ENCODE measurements at regions not wholly inside any gene's neighbourhood (a gene's known extent, or its start where the extent isn't known, plus 50 kb on each side); places are given as distances from the start of the nearest gene placed in this dataset.

DNA sequence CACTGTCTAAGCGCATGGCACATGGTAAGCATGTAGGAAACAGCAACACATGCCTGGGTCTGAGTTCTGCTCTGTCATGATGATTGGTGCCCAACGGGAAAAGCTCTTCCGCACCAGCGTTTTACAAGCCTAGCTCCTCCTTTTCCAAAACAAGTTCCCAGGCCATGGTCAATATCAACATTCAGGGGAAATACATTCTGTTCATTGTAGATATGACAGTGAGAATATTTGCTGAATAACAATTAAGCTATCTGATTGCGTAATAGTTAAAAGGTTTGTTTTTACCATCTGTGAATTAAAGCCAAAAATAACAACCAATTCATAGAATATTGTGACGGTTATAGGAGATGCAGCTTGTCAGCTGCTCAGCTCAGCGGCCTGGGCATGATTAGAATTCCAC lies 404.3 kb upstream of the SLC35B3 start:
- ChIA-PET RAD21 (ENCODE audit: low non-redundant PET in 1 of 2, low total read pairs in 2 of 2, uncharacterized antibody in 2 of 2, unreplicated experiment in 2 of 2) (no interaction called here), CTCF (no interaction called here), POLR2A (no interaction called here)
- no peaks in the 10 kb centered on the region for H4K20me1 ChIP-seq (ENCODE audit: insufficient read depth)
- H3K9me3 ChIP-seq (ENCODE audit: control insufficient read depth in 1 of 2, insufficient read depth in 1 of 2, low read depth in 1 of 2, low read length in 2 of 2) = no peaks in the 10 kb centered on the region
- intact Hi-C loops (cut with micrococcal nuclease) = no loop called here
- no peak for TF ChIP-seq YY1 (IDR thresholded peaks at IDR 0.05; ENCODE audit: extremely low read depth, insufficient replicate concordance, low read depth, low read length)
- peak; percentile 34; the same call in 1 of the 2 replicates for TF ChIP-seq CEBPB (IDR thresholded peaks at IDR 0.05; ENCODE audit: low read depth)
- TF ChIP-seq SIN3A (IDR thresholded peaks at IDR 0.05; ENCODE audit: low read depth) = no peak
- 0 out of 2 replicates have a peak, but pooled peaks cover 4% of the 10 kb centered on the region for H3K27me3 ChIP-seq (ENCODE audit: insufficient read depth, low read length)
- H3K36me3 ChIP-seq (ENCODE audit: control insufficient read depth in 1 of 2, insufficient read depth in 2 of 2, low read length in 2 of 2) = no peaks in the 10 kb centered on the region
- H3K27ac ChIP-seq (ENCODE audit: low read depth, low read length) = no peak overlapping the region
- DNase-seq (ENCODE audit: low read depth, low spot score) (no peak), ATAC-seq (no peak)
- H3K9me2 ChIP-seq (ENCODE audit: insufficient read depth) = no peaks in the 10 kb centered on the region
- BruUV-seq (replicated peaks) = no TSS peak
- H3K79me2 ChIP-seq (ENCODE audit: insufficient read depth, low read length) = no peaks in the 10 kb centered on the region
- no peaks in the 10 kb centered on the region for H3K4me1 ChIP-seq (ENCODE audit: control insufficient read depth in 1 of 2, insufficient read depth in 2 of 2, low read length in 2 of 2)
- no peak overlapping the region for H2AFZ ChIP-seq (ENCODE audit: low read depth, low read length, poor library complexity, severe bottlenecking)
- no peak overlapping the region for H3K9ac ChIP-seq (ENCODE audit: low read length)
- no peak overlapping the region for H3K4me3 ChIP-seq (replicated peaks in 1 of 2; ENCODE audit: low read depth in 1 of 2, low read length in 2 of 2)
- H3K4me2 ChIP-seq (ENCODE audit: low read length) = no peak overlapping the region

DNA sequence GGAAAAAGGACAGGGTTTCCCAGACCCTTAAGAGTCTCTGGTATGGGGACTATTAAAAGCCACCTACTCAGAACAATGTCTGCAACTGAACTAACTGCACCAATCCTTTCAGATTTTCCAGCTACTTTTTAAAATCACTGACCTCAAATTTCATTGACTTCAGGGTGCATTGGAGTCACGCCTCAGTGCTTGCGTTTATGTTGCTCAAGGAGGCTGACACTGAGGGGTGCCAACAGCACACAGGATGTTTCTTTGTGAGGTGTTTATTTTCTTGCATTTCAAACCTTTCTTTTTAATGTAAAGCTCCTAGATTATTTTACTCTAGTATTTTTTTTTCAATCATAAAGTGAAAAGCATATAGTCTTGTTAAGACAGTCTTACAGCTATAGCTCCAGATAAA lies 402.0 kb upstream of the SLC35B3 start:
- Histone ChIP-seq H3K9ac (ENCODE audit: low read length) (no peak overlapping the region), H4K20me1 (ENCODE audit: insufficient read depth) (no peaks in the 10 kb centered on the region), H3K27ac (ENCODE audit: low read depth, low read length) (no peak overlapping the region), H3K27me3 (ENCODE audit: insufficient read depth, low read length) (0 out of 2 replicates have a peak, but pooled peaks cover 4% of the 10 kb centered on the region), H3K79me2 (ENCODE audit: insufficient read depth, low read length) (no peaks in the 10 kb centered on the region), H3K9me3 (ENCODE audit: control insufficient read depth in 1 of 2, insufficient read depth in 1 of 2, low read depth in 1 of 2, low read length in 2 of 2) (no peaks in the 10 kb centered on the region), H3K4me2 (ENCODE audit: low read length) (no peak overlapping the region), H3K4me3 (replicated peaks in 1 of 2; ENCODE audit: low read depth in 1 of 2, low read length in 2 of 2) (no peak overlapping the region), H3K9me2 (ENCODE audit: insufficient read depth) (no peaks in the 10 kb centered on the region), H3K36me3 (ENCODE audit: control insufficient read depth in 1 of 2, insufficient read depth in 2 of 2, low read length in 2 of 2) (no peaks in the 10 kb centered on the region), H3K4me1 (ENCODE audit: control insufficient read depth in 1 of 2, insufficient read depth in 2 of 2, low read length in 2 of 2) (no peaks in the 10 kb centered on the region), H2AFZ (ENCODE audit: low read depth, low read length, poor library complexity, severe bottlenecking) (no peak overlapping the region)
- ChIA-PET POLR2A (no interaction called here), RAD21 (ENCODE audit: low non-redundant PET in 1 of 2, low total read pairs in 2 of 2, uncharacterized antibody in 2 of 2, unreplicated experiment in 2 of 2) (no interaction called here), CTCF (no interaction called here)
- intact Hi-C loops (cut with micrococcal nuclease) = no loop called here
- BruUV-seq (replicated peaks) = no TSS peak
- DNase-seq (ENCODE audit: low read depth, low spot score) (no peak), ATAC-seq (no peak)
- TF ChIP-seq ELF1 (IDR thresholded peaks at IDR 0.05; ENCODE audit: borderline replicate concordance, low read depth) = no peak
- TF ChIP-seq CBX3 (IDR thresholded peaks at IDR 0.05; ENCODE audit: low read depth) = no peak
- TF ChIP-seq, protein P1, sequence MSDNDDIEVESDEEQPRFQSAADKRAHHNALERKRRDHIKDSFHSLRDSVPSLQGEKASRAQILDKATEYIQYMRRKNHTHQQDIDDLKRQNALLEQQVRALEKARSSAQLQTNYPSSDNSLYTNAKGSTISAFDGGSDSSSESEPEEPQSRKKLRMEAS (IDR thresholded peaks at IDR 0.05) = no peak
- TF ChIP-seq, protein P2, sequence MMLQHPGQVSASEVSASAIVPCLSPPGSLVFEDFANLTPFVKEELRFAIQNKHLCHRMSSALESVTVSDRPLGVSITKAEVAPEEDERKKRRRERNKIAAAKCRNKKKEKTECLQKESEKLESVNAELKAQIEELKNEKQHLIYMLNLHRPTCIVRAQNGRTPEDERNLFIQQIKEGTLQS (IDR thresholded peaks at IDR 0.05) = no peak
- no peak for TF ChIP-seq CEBPB (IDR thresholded peaks at IDR 0.05; ENCODE audit: low read depth)
- no peak for TF ChIP-seq FOSL1 (IDR thresholded peaks at IDR 0.05; ENCODE audit: low read depth)
- TF ChIP-seq, protein P3, sequence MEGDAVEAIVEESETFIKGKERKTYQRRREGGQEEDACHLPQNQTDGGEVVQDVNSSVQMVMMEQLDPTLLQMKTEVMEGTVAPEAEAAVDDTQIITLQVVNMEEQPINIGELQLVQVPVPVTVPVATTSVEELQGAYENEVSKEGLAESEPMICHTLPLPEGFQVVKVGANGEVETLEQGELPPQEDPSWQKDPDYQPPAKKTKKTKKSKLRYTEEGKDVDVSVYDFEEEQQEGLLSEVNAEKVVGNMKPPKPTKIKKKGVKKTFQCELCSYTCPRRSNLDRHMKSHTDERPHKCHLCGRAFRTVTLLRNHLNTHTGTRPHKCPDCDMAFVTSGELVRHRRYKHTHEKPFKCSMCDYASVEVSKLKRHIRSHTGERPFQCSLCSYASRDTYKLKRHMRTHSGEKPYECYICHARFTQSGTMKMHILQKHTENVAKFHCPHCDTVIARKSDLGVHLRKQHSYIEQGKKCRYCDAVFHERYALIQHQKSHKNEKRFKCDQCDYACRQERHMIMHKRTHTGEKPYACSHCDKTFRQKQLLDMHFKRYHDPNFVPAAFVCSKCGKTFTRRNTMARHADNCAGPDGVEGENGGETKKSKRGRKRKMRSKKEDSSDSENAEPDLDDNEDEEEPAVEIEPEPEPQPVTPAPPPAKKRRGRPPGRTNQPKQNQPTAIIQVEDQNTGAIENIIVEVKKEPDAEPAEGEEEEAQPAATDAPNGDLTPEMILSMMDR (IDR thresholded peaks at IDR 0.05 in 2 of 3, conservative IDR thresholded peaks at IDR 0.05 in 1 of 3; ENCODE audit: borderline replicate concordance in 1 of 3, insufficient read depth in 1 of 3, low read depth in 2 of 3, low read length in 2 of 3) = no peak
- no peak for TF ChIP-seq ZFX (IDR thresholded peaks at IDR 0.05)
- no peak for TF ChIP-seq EZH2 (IDR thresholded peaks at IDR 0.05)
- TF ChIP-seq, protein P4, sequence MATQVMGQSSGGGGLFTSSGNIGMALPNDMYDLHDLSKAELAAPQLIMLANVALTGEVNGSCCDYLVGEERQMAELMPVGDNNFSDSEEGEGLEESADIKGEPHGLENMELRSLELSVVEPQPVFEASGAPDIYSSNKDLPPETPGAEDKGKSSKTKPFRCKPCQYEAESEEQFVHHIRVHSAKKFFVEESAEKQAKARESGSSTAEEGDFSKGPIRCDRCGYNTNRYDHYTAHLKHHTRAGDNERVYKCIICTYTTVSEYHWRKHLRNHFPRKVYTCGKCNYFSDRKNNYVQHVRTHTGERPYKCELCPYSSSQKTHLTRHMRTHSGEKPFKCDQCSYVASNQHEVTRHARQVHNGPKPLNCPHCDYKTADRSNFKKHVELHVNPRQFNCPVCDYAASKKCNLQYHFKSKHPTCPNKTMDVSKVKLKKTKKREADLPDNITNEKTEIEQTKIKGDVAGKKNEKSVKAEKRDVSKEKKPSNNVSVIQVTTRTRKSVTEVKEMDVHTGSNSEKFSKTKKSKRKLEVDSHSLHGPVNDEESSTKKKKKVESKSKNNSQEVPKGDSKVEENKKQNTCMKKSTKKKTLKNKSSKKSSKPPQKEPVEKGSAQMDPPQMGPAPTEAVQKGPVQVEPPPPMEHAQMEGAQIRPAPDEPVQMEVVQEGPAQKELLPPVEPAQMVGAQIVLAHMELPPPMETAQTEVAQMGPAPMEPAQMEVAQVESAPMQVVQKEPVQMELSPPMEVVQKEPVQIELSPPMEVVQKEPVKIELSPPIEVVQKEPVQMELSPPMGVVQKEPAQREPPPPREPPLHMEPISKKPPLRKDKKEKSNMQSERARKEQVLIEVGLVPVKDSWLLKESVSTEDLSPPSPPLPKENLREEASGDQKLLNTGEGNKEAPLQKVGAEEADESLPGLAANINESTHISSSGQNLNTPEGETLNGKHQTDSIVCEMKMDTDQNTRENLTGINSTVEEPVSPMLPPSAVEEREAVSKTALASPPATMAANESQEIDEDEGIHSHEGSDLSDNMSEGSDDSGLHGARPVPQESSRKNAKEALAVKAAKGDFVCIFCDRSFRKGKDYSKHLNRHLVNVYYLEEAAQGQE (IDR thresholded peaks at IDR 0.05; ENCODE audit: low read depth) = no peak
- TF ChIP-seq SRF (IDR thresholded peaks at IDR 0.05; ENCODE audit: low read depth) = no peak
- TF ChIP-seq YY1 (IDR thresholded peaks at IDR 0.05; ENCODE audit: extremely low read depth, insufficient replicate concordance, low read depth, low read length) = no peak
- TF ChIP-seq POLR2AphosphoS5 (IDR thresholded peaks at IDR 0.05; ENCODE audit: low read depth, low read length) = no peak
- no peak for TF ChIP-seq EZH2phosphoT487 (IDR thresholded peaks at IDR 0.05; ENCODE audit: borderline replicate concordance)
- no peak for TF ChIP-seq ZNF274 (IDR thresholded peaks at IDR 0.05; ENCODE audit: low read depth, low read length)
- no peak for TF ChIP-seq JUND (IDR thresholded peaks at IDR 0.05)
